GM21737 (cell line): ENCODE measurements at regions not wholly inside any gene's neighbourhood (a gene's known extent, or its start where the extent isn't known, plus 50 kb on each side); places are given as distances from the start of the nearest gene placed in this dataset.
A peak's percentile ranks its signal among the peaks of the same experiment; 100 is the strongest.
"Not testable (repeated sequence)": the region's sequence is repeated elsewhere in the genome, so short reads cannot be mapped to it uniquely, and the experiment has no call there.

Experiments
- ATAC-seq: cut with Tn5 transposase; IDR thresholded peaks from one replicate; pipeline ENCODE4 v1.9.1; 2021; ENCODE audit warnings: mild to moderate bottlenecking, moderate library complexity; ENCODE audit not compliant: unreplicated experiment

- ATAC-seq, result no peak
Measured at GRCh38 chr12:4822572-4822971, 87.1 kb upstream of the KCNA1 start.

- no peak for ATAC-seq
Measured at GRCh38 chr12:4824380-4824779, 85.3 kb upstream of the KCNA1 start.

- no peak for ATAC-seq
Measured at GRCh38 chr12:4825011-4825858, 84.5 kb upstream of the KCNA1 start.

GRCh38 chr12:4826909-4827308, 82.8 kb upstream of the KCNA1 start:
- no peak for ATAC-seq

- ATAC-seq, result no peak
Measured at GRCh38 chr12:4828176-4828575, 81.5 kb upstream of the KCNA1 start.

- ATAC-seq, result peak; percentile 81
Measured at GRCh38 chr12:4829161-4829792, 80.4 kb upstream of the KCNA1 start.

GRCh38 chr12:4829793-4830162, 79.9 kb upstream of the KCNA1 start:
- peak; percentile 13 for ATAC-seq

GRCh38 chr12:4830556-4831210, 79.0 kb upstream of the KCNA1 start:
- ATAC-seq, result no peak

GRCh38 chr12:4833053-4833452, 76.7 kb upstream of the KCNA1 start:
- ATAC-seq, result no peak

GRCh38 chr12:4833524-4833923, 76.2 kb upstream of the KCNA1 start:
- no peak for ATAC-seq

GRCh38 chr12:4842401-4842800, 67.3 kb upstream of the KCNA1 start:
- ATAC-seq, result not testable (repeated sequence)

- ATAC-seq, result no peak
Measured at GRCh38 chr12:4843907-4844306, 65.8 kb upstream of the KCNA1 start.

- no peak for ATAC-seq
Measured at GRCh38 chr12:4847713-4848112, 62.0 kb upstream of the KCNA1 start.

- ATAC-seq, result no peak
Measured at GRCh38 chr12:4849115-4849541, 60.6 kb upstream of the KCNA1 start.

- no peak for ATAC-seq
Measured at GRCh38 chr12:4849795-4850345, 59.8 kb upstream of the KCNA1 start.

- ATAC-seq, result no peak
Measured at GRCh38 chr12:4850857-4851380, 58.8 kb upstream of the KCNA1 start.

GRCh38 chr12:4852308-4852707, 57.4 kb upstream of the KCNA1 start:
- no peak for ATAC-seq

- no peak for ATAC-seq
Measured at GRCh38 chr12:4852911-4853310, 56.8 kb upstream of the KCNA1 start.

GRCh38 chr12:4855121-4855924, 54.4 kb upstream of the KCNA1 start:
- no peak for ATAC-seq

GRCh38 chr12:4856596-4856995, 53.1 kb upstream of the KCNA1 start:
- ATAC-seq, result no peak
